Limb (tissue), 2 donors: ENCODE measurements at regions not wholly inside any gene's neighbourhood (a gene's known extent, or its start where the extent isn't known, plus 50 kb on each side); places are given as distances from the start of the nearest gene placed in this dataset.
"Not testable (repeated sequence)": the region's sequence is repeated elsewhere in the genome, so short reads cannot be mapped to it uniquely, and the experiment has no call there.

Source experiments
- DNase-seq, 2 donors: peaks; one replicate each; pipeline ENCODE4 v3.0.0-alpha.2; 2016; ENCODE audit errors: extremely low spot score in 2 of 2

GRCh38 chr1:88333086-88333695 is 350.9 kb upstream of the PKN2 start:
- no peak for DNase-seq

DNA sequence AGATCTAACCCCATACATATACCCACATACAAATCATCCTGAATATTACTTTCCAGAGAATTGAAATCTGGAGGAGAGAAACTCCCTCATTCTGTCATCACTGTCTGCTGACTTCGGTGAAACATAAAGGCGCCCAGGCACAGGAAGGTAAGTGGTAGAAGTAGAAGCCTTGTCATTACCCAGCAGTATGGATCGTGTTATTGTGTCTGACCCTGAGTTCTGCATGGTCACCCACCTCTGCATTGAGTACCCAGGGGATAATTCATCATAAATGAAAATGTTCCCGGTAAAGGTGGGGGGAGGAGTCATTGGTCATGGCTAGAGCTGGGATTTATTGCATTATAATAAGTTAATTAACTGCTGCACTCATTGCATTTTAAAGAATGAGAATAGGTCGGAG is 342.6 kb upstream of the PKN2 start:
- DNase-seq, result no peak

- not testable (repeated sequence) for DNase-seq
These were observed 342.0 kb upstream of the PKN2 start for GRCh38 chr1:88342081-88342480.

DNA sequence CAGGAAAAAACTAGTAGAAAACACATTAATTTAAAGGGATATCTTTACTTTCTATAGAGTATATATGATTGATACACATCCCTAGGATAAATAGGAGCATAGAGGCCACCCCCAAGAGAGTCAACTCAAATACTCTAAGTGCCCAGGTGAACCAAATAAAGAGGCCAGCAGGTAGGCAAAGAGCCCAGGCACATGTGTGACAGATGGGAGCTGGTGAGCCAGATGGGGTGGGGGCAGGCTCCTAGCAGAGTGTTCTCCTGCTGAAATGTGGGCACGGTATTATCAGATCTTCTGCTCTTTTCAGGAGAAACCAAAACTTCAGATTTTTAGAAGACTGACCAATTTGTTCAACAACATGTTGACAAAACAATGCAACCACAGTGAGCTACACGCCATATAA is 333.4 kb upstream of the PKN2 start:
- no peak for DNase-seq

GRCh38 chr1:88351960-88352359 is 332.1 kb upstream of the PKN2 start:
- DNase-seq, result no peak

DNA sequence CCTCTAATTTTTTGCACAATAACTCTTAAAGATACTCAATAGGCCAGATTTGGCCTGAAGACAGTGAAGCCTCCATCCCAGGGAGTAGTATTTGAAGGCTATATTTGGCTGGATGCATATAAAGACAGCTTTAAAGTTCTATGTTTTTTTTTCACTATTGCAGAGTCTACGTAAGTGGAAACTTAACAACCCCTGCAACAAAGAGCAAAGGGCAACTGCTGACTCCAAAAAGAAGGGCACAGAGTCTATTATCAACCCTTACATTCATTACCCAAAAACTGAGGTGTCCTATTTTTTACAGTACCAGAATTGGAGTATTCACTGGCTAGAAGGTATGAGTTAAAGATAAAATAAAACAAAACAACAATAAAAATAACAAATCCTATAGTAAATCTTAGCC is 329.8 kb upstream of the PKN2 start:
- DNase-seq, result no peak

DNA sequence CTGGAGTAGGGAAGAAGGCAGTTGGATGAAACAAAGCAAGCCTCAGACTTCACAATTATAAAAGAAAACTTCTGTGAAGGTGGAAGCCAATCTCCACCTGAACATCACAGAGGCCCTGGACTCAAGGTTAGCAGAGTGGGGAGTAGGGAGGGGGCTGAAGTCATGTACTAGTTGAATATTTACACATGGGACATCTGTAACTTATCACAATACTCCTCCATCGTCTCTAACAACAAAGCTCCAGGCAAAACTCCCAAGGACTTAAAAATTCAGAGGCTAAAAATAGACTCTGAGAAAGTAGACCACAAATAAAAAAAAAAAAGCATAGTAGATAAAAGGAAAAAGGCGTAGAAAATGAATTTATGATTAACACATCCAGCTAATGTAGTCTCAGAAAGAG is 326.3 kb upstream of the PKN2 start:
- DNase-seq, result no peak

- no peak for DNase-seq
These were observed 312.5 kb upstream of the PKN2 start for GRCh38 chr1:88371436-88372023.

GRCh38 chr1:88375977-88376376 is 308.1 kb upstream of the PKN2 start:
- no peak for DNase-seq

DNA sequence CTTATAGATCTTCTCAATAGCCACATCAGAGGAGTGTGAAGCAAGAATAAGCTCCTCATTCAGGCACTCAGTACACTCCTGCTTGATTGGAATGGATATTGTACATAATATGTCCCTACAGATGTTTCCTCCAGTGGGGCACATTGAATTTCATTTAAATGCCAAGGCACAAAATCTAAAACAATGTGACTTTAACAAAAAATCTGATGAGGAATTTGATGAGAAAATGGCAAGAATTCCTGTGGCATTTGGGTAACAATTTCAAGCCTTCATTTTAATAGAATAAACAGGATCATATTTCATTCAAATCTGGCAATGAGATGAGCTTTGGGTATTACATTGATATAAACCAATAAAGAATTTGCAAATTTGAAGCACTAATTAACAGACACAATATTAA is 307.7 kb upstream of the PKN2 start:
- DNase-seq, result no peak

- no peak for DNase-seq
These were observed 305.5 kb upstream of the PKN2 start for GRCh38 chr1:88378560-88378959.

- no peak for DNase-seq
These were observed 289.1 kb upstream of the PKN2 start for GRCh38 chr1:88394958-88395357.

DNA sequence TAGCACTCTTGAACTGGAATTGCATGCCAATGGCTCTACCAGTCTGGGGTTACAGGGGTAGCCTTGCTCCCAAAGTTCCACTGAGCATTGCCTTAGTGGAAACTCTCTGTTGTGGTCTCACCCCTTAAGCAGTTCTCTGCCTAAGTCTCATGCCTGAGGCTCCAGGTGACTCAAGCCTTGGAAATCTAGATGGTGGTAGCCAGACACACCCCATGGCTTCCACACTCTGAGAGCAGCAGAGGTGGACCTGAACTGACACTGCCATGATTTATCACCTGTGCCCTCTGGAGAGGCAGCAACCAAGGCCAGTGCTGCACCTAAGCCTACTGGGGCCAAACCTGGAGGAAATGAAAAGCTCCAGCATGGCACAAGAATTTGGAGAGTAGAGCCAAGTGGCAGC is 285.7 kb upstream of the PKN2 start:
- DNase-seq, result no peak

DNA sequence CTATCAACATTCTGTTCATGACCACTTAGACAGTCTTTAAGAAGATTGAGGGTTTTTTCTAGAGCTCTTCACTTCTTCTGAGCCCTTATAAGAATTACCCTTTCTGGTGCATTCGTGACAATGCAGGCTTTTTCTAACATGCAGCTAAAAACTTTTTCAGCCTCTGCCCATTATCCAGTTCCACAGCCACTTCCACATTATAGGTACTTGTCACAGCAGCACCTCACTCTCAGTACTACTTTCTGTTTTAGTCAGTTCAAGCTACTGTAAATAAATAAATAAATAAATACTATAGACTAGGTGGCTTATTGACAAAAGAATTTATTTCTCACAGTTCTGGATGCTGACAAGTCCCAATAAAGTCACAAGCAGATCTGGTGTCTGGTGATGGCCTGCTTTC is 284.4 kb upstream of the PKN2 start:
- DNase-seq, result no peak

- no peak for DNase-seq
These were observed 282.8 kb upstream of the PKN2 start for GRCh38 chr1:88401313-88401712.

GRCh38 chr1:88404582-88404981 is 279.5 kb upstream of the PKN2 start:
- DNase-seq, result no peak

- no peak for DNase-seq
These were observed 276.8 kb upstream of the PKN2 start for GRCh38 chr1:88407248-88407647.

GRCh38 chr1:88421997-88422396 is 262.1 kb upstream of the PKN2 start:
- no peak for DNase-seq

DNA sequence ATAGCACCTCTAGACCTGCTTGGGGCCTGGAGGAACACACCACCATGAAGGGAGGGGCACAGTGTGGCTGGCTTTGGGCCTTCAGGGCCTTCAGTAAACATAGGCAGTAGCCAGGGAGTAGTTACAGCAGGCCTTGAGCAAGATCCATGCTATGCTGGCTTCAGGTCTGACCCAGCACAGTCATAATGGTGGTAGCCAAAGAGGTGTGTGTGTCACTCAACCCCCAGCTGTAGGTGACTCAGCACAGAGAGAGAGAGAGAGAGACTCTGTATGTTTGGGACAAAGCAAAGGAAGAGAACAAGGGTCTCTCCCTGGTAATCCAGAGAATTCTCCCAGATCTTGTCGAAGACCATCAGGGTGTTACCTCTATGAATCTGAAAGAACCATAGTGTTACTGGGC is 250.5 kb upstream of the PKN2 start:
- DNase-seq, result no peak

DNA sequence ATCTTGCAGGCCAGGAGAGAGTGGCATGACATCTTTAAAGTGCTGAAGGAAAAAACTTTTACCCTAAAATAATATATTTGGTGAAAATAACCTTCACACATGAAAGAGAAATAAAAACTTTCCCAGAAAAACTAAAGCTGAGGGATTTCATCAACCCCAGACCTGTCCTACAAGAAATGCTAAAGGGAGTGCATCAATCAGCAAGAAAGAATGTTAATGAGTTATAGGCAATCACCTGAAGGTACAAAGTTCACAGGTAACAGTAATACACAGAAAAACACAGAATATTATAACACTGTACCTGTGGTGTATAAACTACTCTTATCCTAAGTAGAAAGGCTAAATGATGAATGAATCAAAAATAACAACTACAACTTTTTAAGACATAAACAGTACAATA is 249.2 kb upstream of the PKN2 start:
- DNase-seq, result no peak

GRCh38 chr1:88441022-88441421 is 243.1 kb upstream of the PKN2 start:
- DNase-seq, result no peak

DNA sequence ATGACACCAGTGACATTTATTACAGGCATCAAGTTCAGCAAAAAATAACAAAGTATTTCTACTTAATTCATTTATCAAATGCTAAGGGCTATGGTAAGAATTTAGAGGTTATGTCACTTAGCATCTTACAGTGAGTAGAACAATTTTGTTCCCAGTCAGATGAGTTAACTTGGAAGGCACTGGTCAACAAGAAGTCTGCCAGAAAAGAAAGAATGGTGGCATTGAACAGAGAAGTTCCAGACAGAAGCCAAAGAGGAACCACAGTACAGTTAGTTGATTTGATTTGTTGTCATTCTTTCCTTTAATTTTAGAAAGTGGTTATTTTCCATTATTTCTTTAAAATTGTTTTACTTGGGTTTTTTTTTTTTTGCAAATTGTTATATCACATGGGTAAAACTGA is 232.2 kb upstream of the PKN2 start:
- DNase-seq, result no peak

DNA sequence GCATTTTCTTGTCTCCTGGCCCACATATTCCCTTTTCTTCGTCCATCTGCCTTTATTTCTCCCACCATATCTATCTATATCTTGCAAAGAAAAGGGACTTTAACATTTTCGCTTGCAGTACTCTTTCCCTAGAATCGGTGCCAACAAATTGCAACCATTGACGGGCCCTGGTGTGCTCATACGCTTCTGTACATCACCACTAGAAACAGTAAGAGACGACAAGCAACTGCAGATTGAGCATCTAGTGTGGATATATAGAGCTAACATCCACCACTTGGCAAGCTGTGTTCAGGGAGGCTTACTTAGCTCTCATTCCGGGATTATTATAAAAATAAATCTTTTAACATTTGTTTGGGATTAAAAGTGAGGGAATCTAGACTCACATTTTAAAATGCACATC is 230.8 kb upstream of the PKN2 start:
- DNase-seq, result no peak

GRCh38 chr1:88454781-88455180 is 229.3 kb upstream of the PKN2 start:
- DNase-seq, result no peak
